Breast epithelium (tissue), 3 donors: ENCODE measurements at regions not wholly inside any gene's neighbourhood (a gene's known extent, or its start where the extent isn't known, plus 50 kb on each side); places are given as distances from the start of the nearest gene placed in this dataset.

Experiments used
- POLR2A ChIP-seq: fragments of 450-650 bp; IDR thresholded peaks from one replicate; pipeline ENCODE4 v1.6.1; 2016; ENCODE audit warnings: antibody characterized with exemption, mild to moderate bottlenecking, moderate library complexity
- TF ChIP-seq, protein P1 (sequence below), 3 donors: fragments of 450-650 bp; IDR thresholded peaks; one replicate each; pipeline ENCODE4 v1.5.1; 2016 to 2017; ENCODE audit warnings: antibody characterized with exemption in 3 of 3, mild to moderate bottlenecking in 3 of 3, moderate library complexity in 3 of 3

DNA sequence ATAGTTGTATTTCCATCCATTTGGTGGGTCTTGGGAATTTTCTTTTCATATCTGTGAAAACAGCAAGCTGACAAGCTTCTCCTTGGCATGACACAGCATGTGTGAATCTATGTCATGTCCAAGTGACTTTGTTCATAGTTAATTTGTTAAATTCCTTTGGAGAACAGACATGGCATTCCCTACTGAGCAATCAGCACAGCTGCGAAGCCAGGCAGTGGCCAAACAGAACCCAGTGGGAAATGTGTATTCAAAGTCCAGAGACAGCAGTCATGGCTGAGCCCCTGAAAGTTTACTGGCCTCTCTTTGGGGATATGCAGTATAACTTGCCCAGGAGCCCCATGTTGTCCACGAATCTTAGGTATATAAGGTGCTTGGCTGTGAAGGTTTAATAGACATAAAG lies 474.7 kb downstream of the NKX6-1 start:
- TF ChIP-seq POLR2A, result no peak
- TF ChIP-seq, protein P1, sequence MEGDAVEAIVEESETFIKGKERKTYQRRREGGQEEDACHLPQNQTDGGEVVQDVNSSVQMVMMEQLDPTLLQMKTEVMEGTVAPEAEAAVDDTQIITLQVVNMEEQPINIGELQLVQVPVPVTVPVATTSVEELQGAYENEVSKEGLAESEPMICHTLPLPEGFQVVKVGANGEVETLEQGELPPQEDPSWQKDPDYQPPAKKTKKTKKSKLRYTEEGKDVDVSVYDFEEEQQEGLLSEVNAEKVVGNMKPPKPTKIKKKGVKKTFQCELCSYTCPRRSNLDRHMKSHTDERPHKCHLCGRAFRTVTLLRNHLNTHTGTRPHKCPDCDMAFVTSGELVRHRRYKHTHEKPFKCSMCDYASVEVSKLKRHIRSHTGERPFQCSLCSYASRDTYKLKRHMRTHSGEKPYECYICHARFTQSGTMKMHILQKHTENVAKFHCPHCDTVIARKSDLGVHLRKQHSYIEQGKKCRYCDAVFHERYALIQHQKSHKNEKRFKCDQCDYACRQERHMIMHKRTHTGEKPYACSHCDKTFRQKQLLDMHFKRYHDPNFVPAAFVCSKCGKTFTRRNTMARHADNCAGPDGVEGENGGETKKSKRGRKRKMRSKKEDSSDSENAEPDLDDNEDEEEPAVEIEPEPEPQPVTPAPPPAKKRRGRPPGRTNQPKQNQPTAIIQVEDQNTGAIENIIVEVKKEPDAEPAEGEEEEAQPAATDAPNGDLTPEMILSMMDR (IDR thresholded peaks at IDR 0.05), result no peak
